K562 (cell line): ENCODE measurements at regions not wholly inside any gene's neighbourhood (a gene's known extent, or its start where the extent isn't known, plus 50 kb on each side); places are given as distances from the start of the nearest gene placed in this dataset.

Experiments
- ZNF717 ChIP-seq: fragments of 250-450 bp; sonication (Bioruptor Pico); IDR thresholded peaks from 2 replicates; pipeline ENCODE4 v1.5.0; 2021
- TF ChIP-seq, protein P1 (sequence below): sonication (generic); formaldehyde crosslinking; IDR thresholded peaks from 2 replicates; pipeline ENCODE4 v1.8.1; 2022; ENCODE audit warnings: missing genetic modification reagents

DNA sequence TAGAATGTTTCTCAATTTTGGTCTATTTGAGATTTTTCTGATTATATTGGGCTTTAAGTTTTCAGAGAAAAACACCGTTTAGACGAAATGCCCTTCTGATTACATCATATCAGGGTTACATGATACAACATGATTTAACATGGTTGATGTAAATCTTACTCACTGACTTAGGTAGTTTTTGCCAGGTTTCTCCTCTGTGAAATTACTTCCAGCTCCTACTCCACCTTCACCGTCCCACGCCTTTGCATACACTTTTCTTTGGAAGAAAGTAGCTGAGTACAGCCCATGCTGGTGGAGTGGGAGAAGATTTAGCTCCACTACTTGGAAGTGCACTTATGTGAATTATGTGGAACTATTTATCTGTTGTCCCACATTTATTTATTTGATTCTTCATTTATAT, 433.2 kb upstream of the KLHL1 start:
- TF ChIP-seq, protein P1, sequence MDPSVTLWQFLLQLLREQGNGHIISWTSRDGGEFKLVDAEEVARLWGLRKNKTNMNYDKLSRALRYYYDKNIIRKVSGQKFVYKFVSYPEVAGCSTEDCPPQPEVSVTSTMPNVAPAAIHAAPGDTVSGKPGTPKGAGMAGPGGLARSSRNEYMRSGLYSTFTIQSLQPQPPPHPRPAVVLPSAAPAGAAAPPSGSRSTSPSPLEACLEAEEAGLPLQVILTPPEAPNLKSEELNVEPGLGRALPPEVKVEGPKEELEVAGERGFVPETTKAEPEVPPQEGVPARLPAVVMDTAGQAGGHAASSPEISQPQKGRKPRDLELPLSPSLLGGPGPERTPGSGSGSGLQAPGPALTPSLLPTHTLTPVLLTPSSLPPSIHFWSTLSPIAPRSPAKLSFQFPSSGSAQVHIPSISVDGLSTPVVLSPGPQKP (CRISPR knock-in tag), result no peak
- TF ChIP-seq ZNF717 (CRISPR knock-in tag), result no peak
